Esophagus muscularis mucosa (tissue), 4 donors: ENCODE measurements at regions not wholly inside any gene's neighbourhood (a gene's known extent, or its start where the extent isn't known, plus 50 kb on each side); places are given as distances from the start of the nearest gene placed in this dataset.

Experiments
- DNase-seq: peaks from one replicate; pipeline ENCODE4 v3.0.0-alpha.2; 2017; ENCODE audit errors: extremely low spot score
- H3K27ac ChIP-seq, 4 donors: fragments of 200-600 bp; sonication (generic); replicated peaks in 1 of 4; 1 replicate in 3 of 4; 2 replicates in 1 of 4; pipeline ENCODE4 v1.5.1; 2016 to 2019; ENCODE audit warnings: mild to moderate bottlenecking in 1 of 4
- H3K27me3 ChIP-seq, 4 donors: fragments of 200-600 bp; sonication (generic); one replicate each; pipeline versions ENCODE4 v1.5.1 to v1.6.0; 2016 to 2019
- H3K36me3 ChIP-seq, 4 donors: fragments of 200-600 bp; sonication (generic); one replicate each; pipeline ENCODE4 v1.5.1; 2016 to 2019
- H3K4me1 ChIP-seq, 4 donors: fragments of 200-600 bp; sonication (generic); one replicate each; pipeline ENCODE4 v1.5.1; 2016 to 2019
- H3K4me3 ChIP-seq, 4 donors: fragments of 200-600 bp; sonication (generic); 1 replicate in 2 of 4; 2 replicates in 2 of 4; pipeline ENCODE4 v1.5.1; 2016 to 2019; ENCODE audit warnings: mild to moderate bottlenecking in 4 of 4, moderate library complexity in 1 of 4
- H3K9me3 ChIP-seq, 4 donors: fragments of 200-600 bp; sonication (generic); 1 replicate in 3 of 4; 2 replicates in 1 of 4; pipeline ENCODE4 v1.5.1; 2016 to 2019
- EP300 ChIP-seq: sonication (generic); formaldehyde crosslinking; IDR thresholded peaks from one replicate; pipeline ENCODE4 v1.6.1; 2017; ENCODE audit warnings: antibody characterized with exemption
- POLR2A ChIP-seq: fragments of 450-650 bp; IDR thresholded peaks from one replicate; pipeline ENCODE4 v1.6.1; 2017; ENCODE audit warnings: antibody characterized with exemption, moderate library complexity, mild to moderate bottlenecking, low read depth
- POLR2AphosphoS5 ChIP-seq, 2 donors: sonication (generic); formaldehyde crosslinking; IDR thresholded peaks; one replicate each; pipeline ENCODE4 v1.6.1; 2017; ENCODE audit warnings: antibody characterized with exemption in 2 of 2
- WGBS: methylation state at CpG from one replicate; pipeline ENCODE4 v1.1.5; 2018; 5-methylcytosine and 5-hydroxymethylcytosine counted together
- intact Hi-C: fragments of 100-400 bp; cut with DNase I; formaldehyde crosslinking; loops from one replicate; pipeline ENCODE4 v1.15.1; 2023
- TF ChIP-seq, protein P1 (sequence below), 3 experiments: fragments of 200-600 bp in 2 of 3; fragments of 450-650 bp in 1 of 3; sonication (generic) in 2 of 3; IDR thresholded peaks; one replicate each; pipeline ENCODE4 v1.5.1; 2017 to 2019; ENCODE audit warnings: antibody characterized with exemption in 3 of 3, mild to moderate bottlenecking in 2 of 3, moderate library complexity in 1 of 3

DNA sequence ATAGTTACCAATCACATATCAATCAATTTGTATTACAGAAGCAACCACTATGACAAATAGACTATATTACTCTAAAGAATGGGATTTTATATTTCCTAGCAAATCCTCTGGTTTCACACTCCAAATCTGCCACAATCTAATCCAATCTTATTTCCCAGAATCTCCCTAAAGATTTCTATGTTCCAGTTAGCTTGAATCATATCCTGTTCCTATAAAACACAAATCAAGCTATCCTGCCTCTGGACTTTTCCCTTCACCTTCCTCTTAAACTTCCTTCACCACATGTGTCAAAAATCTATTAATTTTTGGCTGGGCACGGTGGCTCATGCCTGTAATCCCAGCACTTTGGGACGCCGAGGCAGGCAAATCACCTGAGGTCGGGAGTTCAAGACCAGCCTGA is 50.0 kb downstream of the PIK3C2A start:
- WGBS: 83% methylated on average over 4 of the region's 4 CpGs
- H3K9me3 ChIP-seq: no peaks in the 10 kb centered on the region
- intact Hi-C loops: no loop called here
- no peaks in the 10 kb centered on the region for H3K27me3 ChIP-seq
- TF ChIP-seq EP300: no peak
- no peak for TF ChIP-seq POLR2A
- TF ChIP-seq, protein P1, sequence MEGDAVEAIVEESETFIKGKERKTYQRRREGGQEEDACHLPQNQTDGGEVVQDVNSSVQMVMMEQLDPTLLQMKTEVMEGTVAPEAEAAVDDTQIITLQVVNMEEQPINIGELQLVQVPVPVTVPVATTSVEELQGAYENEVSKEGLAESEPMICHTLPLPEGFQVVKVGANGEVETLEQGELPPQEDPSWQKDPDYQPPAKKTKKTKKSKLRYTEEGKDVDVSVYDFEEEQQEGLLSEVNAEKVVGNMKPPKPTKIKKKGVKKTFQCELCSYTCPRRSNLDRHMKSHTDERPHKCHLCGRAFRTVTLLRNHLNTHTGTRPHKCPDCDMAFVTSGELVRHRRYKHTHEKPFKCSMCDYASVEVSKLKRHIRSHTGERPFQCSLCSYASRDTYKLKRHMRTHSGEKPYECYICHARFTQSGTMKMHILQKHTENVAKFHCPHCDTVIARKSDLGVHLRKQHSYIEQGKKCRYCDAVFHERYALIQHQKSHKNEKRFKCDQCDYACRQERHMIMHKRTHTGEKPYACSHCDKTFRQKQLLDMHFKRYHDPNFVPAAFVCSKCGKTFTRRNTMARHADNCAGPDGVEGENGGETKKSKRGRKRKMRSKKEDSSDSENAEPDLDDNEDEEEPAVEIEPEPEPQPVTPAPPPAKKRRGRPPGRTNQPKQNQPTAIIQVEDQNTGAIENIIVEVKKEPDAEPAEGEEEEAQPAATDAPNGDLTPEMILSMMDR (IDR thresholded peaks at IDR 0.05): no peak
- peak in 1 of 2 donors; percentile 15 for TF ChIP-seq POLR2AphosphoS5 (IDR thresholded peaks at IDR 0.05)
- H3K36me3 ChIP-seq: peaks cover 0 to 5% (median 0%) of the 10 kb centered on the region in 4 donors
- no peak overlapping the region for H3K4me3 ChIP-seq
- peak overlapping the region in 1 of 4 donors; percentile 17 for H3K27ac ChIP-seq
- no peak for DNase-seq
- H3K4me1 ChIP-seq: peaks cover 30 to 48% (median 39%) of the 10 kb centered on the region in 4 donors

DNA sequence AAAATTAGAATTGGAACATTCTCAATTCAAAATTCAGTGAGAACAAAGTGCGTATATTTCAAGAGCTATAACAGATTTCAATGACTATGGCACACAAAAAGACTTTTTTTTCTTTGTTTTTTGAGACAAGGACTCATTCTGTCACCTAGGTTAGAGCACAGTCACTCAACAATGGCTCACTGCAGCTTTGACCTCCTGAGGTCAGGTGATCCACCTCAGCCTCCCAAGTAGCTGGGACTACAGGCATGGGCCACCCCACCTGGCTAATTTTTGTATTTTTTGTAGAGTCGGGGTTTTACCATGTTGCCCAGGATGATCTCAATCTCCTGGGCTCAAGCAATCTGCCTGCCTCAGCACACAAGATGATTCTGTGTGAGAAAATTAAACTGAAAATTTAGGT is 51.5 kb downstream of the PIK3C2A start:
- DNase-seq: no peak
- Histone ChIP-seq H3K27ac (no peak overlapping the region), H3K4me3 (no peak overlapping the region), H3K36me3 (peaks cover 0 to 5% (median 0%) of the 10 kb centered on the region in 4 donors), H3K27me3 (no peaks in the 10 kb centered on the region), H3K9me3 (no peaks in the 10 kb centered on the region), H3K4me1 (peaks cover 21 to 38% (median 30%) of the 10 kb centered on the region in 4 donors)
- intact Hi-C loops: no loop called here
- no peak for TF ChIP-seq POLR2AphosphoS5 (IDR thresholded peaks at IDR 0.05)
- TF ChIP-seq POLR2A: no peak
- TF ChIP-seq EP300: no peak
- TF ChIP-seq, protein P1 (IDR thresholded peaks at IDR 0.05): no peak
- WGBS: 98% methylated on average over 2 of the region's 2 CpGs

DNA sequence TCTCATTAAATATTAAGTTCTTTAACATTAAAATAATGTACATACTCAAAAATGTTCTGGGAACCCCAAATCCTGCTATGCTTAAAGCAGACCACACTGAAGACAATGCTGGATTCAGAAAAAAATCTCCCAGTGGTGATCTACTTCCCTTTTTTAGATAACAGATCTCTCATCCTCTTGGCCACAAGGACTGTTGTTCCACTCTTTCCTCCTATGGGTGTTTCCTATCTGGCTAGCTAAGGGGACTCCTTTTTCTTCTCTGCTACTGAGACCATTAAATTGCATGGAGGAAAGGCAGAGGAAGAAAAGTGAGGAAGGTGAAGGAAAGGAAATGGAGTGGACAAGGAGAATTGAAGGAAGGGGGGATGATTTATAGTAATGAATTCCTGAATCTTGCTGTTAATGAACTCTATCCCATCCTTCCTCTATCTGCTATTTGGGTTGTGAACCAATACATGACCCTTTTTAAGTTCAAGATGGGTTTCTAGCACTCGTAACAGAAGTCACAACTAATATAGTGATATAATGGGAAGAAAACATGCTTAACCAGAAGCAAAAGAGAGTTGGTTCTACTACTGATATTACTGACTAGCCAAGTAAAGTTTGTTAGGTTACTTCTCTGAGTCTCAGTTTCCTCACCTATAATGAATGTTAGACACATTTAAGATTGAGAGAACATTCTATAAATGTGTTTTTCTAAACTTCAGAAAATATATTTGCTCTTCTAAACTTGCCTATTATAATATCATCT is 53.2 kb downstream of the PIK3C2A start:
- H3K27ac ChIP-seq: no peak overlapping the region
- no peaks in the 10 kb centered on the region for H3K9me3 ChIP-seq
- H3K4me3 ChIP-seq: no peak overlapping the region
- 96% methylated on average over 1 of the region's 1 CpG for WGBS
- H3K4me1 ChIP-seq: peaks cover 22 to 39% (median 34%) of the 10 kb centered on the region in 4 donors
- H3K36me3 ChIP-seq: peaks cover 0 to 5% (median 0%) of the 10 kb centered on the region in 4 donors
- intact Hi-C loops: no loop called here
- no peak for TF ChIP-seq POLR2A
- no peak for TF ChIP-seq EP300
- TF ChIP-seq, protein P1 (IDR thresholded peaks at IDR 0.05): no peak
- no peak for TF ChIP-seq POLR2AphosphoS5 (IDR thresholded peaks at IDR 0.05)
- H3K27me3 ChIP-seq: no peaks in the 10 kb centered on the region
- DNase-seq: no peak

- Histone ChIP-seq H3K27me3 (no peaks in the 10 kb centered on the region), H3K9me3 (no peaks in the 10 kb centered on the region), H3K36me3 (peaks cover 0 to 5% (median 0%) of the 10 kb centered on the region in 4 donors), H3K4me1 (peaks cover 14 to 37% (median 30%) of the 10 kb centered on the region in 4 donors), H3K4me3 (no peak overlapping the region), H3K27ac (no peak overlapping the region)
- no peak for TF ChIP-seq POLR2AphosphoS5 (IDR thresholded peaks at IDR 0.05)
- no peak for TF ChIP-seq POLR2A
- TF ChIP-seq, protein P1 (IDR thresholded peaks at IDR 0.05): no peak
- TF ChIP-seq EP300: no peak
- 90% methylated on average over 2 of the region's 2 CpGs for WGBS
- intact Hi-C loops: no loop called here
- DNase-seq: no peak
Observed at GRCh38 chr11:17153757-17154156, 54.0 kb downstream of the PIK3C2A start.
